Right lobe of liver (tissue), 4 donors: ENCODE measurements at regions not wholly inside any gene's neighbourhood (a gene's known extent, or its start where the extent isn't known, plus 50 kb on each side); places are given as distances from the start of the nearest gene placed in this dataset.

ENCODE experiments used
- POLR2A ChIP-seq: fragments of 450-650 bp; IDR thresholded peaks from one replicate; pipeline ENCODE4 v1.6.1; 2017; ENCODE audit warnings: antibody characterized with exemption, mild to moderate bottlenecking
- TF ChIP-seq, protein P1 (sequence below), 4 donors: fragments of 200-600 bp in 3 of 4; fragments of 450-650 bp in 1 of 4; IDR thresholded peaks; one replicate each; pipeline versions ENCODE4 v1.5.1 to v1.8.0; 2016 to 2022; ENCODE audit warnings: antibody characterized with exemption in 4 of 4, mild to moderate bottlenecking in 2 of 4
- donor health status: DM: no; HTN: no; CAD: no.
- donor health status: DM: no; HTN: no; CAD: no.
- donor health status: DM: no; HTN: yes; CAD: no.

DNA sequence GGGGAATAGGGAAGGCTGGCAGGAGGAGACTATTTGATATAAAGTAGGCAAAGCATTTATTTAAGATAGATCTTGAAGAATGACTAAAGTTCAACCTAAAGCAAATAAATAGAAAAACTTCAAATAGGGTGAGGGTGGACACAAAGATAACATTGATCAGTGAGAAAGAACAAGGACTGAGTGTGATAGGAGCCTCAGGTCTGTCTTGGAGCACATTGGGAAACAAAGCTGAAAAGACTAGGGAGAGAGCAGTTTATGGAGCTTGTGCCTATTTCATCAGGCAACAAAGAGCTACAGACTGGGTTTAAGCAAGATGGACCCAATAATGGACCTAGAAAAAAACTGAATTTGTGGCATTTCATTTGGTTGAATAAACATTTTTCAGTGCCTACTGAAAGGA lies 425.6 kb downstream of the SMARCA1 start:
- TF ChIP-seq, protein P1, sequence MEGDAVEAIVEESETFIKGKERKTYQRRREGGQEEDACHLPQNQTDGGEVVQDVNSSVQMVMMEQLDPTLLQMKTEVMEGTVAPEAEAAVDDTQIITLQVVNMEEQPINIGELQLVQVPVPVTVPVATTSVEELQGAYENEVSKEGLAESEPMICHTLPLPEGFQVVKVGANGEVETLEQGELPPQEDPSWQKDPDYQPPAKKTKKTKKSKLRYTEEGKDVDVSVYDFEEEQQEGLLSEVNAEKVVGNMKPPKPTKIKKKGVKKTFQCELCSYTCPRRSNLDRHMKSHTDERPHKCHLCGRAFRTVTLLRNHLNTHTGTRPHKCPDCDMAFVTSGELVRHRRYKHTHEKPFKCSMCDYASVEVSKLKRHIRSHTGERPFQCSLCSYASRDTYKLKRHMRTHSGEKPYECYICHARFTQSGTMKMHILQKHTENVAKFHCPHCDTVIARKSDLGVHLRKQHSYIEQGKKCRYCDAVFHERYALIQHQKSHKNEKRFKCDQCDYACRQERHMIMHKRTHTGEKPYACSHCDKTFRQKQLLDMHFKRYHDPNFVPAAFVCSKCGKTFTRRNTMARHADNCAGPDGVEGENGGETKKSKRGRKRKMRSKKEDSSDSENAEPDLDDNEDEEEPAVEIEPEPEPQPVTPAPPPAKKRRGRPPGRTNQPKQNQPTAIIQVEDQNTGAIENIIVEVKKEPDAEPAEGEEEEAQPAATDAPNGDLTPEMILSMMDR (IDR thresholded peaks at IDR 0.05): no peak
- TF ChIP-seq POLR2A: no peak
